ENCODE measurements at regions not wholly inside any gene's neighbourhood (a gene's known extent, or its start where the extent isn't known, plus 50 kb on each side); places are given as distances from the start of the nearest gene placed in this dataset.

GRCh38 chr18:31261792-31262582, 56.0 kb upstream of the DSG1 start:
- H3K4me3 ChIP-seq (ENCODE audit: low read depth, low read length), result no peak overlapping the region
- no peak for TF ChIP-seq CTCF (IDR thresholded peaks at IDR 0.05; ENCODE audit: borderline replicate concordance, insufficient read depth, low read depth, low read length)

- no peak for TF ChIP-seq CTCF (IDR thresholded peaks at IDR 0.05; ENCODE audit: borderline replicate concordance, insufficient read depth, low read depth, low read length)
- no peak overlapping the region for H3K4me3 ChIP-seq (ENCODE audit: low read depth, low read length)
Measured at GRCh38 chr18:31267823-31268481, 50.0 kb upstream of the DSG1 start.

Measured in GM12875 (cell line).